Heart left ventricle (tissue), 13 donors: ENCODE measurements at regions not wholly inside any gene's neighbourhood (a gene's known extent, or its start where the extent isn't known, plus 50 kb on each side); places are given as distances from the start of the nearest gene placed in this dataset.

Experiments
- CTCF ChIP-seq, 12 donors: fragments of 200-600 bp; sonication (generic) in 4 of 12; IDR thresholded peaks; one replicate each; pipeline versions ENCODE4 v1.5.0 to v1.8.0; 2018 to 2022; ENCODE audit warnings: antibody characterized with exemption in 12 of 12, mild to moderate bottlenecking in 5 of 12
- POLR2A ChIP-seq, 2 donors: fragments of 450-650 bp; IDR thresholded peaks; one replicate each; pipeline ENCODE4 v1.6.1; 2017; ENCODE audit warnings: antibody characterized with exemption in 2 of 2, mild to moderate bottlenecking in 2 of 2, moderate library complexity in 2 of 2
- donor health status: ischemic (EF 13 %, LVEDD 7.1; RV severe dilation, severe dysfunction).
- donor health status: DM: no; HTN: yes; CAD: no.
- donor health status: DM: no; HTN: no; CAD: no.
- donor health status: ischemic (EF 25% LVEDD 6.9; RV normal size, moderate dysfunction).
- donor health status: ischemic (EF 25% LVEDD 5.7; RV mildly dilated, moderate dysfunction).
- donor health status: ischemic (EF 35%, LVEDD 5.7; RV mildly dilated, moderate dysfunction).
- donor health status: nonischemic (EF 11% LVEDD 7.7; RV severe dilation, severe dysfunction).
- donor health status: DM: yes; HTN: yes; CAD: no.
- donor health status: PGD.
- donor health status: ischemic (EF 29% LVEDD 5.4; RV normal size, mild dysfunction).
- donor health status: nonischemic (EF 23%, LVEDD 6.1; RV moderate dilation, normal function).

DNA sequence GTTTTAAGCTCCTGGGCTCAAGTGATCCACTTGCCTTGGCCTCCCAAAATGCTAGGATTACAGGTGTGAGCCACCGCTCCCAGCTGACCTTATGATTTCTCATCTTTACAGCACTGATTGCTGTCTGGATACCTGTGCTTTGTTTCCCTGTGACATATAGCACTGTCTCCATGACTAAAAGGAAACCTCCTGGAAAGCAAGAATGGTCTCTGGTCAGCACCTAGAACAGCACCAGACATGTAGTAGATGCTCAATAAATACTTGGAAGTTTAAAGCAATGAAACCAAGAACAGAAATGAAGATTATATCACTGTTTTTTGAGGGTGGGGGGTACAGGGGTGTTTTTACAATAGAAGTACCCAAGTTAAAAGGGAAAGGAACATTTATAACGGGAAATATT lies 156.8 kb upstream of the ADAMTS9 start:
- TF ChIP-seq CTCF (IDR thresholded peaks at IDR 0.05) (no peak), POLR2A (IDR thresholded peaks at IDR 0.05) (no peak)
